ENCODE measurements at regions not wholly inside any gene's neighbourhood (a gene's known extent, or its start where the extent isn't known, plus 50 kb on each side); places are given as distances from the start of the nearest gene placed in this dataset.

DNA sequence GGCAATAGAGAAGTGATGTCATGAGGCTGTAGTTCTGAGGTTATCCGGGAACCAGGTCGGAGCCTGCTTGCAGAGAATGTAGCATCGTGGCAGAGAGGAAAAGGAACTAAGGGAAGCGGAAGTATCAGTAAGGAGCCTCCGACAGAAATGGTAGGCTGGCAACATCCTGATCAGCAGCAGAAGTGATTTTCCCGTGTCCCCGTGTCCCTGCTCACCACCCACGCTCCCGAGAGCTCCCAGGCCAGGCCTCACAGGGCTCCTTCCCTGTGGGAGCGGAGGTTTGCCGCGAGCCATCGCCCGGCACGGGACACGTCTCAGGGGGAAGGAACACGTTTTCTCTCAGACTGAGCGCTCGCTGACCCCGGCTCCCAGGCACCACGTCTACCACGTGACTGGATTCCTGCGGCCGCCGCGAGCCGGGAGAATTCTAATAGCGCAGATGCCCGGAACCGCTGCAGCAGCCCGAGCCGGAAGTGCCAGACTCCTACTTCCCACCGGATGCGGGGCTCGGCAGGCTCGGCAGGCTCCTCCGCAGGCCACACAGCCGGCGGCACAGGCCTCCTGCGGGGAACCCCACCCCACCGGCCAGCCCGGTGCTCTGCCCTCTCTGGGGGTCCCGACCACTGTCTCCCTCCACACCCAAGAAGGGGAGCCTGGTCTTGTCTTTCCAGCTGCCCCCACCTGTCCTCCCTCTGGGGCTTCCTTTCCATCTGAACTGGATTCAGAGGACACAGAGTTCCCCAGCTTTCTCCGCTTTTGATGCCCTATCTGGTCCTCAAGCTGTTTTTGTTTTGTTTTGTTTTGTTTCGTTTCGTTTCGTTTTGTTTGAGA is 99.3 kb downstream of the BDH1 start:
- no peaks in the 10 kb centered on the region; the same call in 2 of the 3 replicates for H3K9me3 ChIP-seq (replicated peaks; ENCODE audit: control insufficient read depth, insufficient read depth, low read length)
- no peaks in the 10 kb centered on the region for H3K36me3 ChIP-seq (ENCODE audit: control insufficient read depth in 2 of 2, insufficient read depth in 2 of 2, low read length in 1 of 2)
- H3K27ac ChIP-seq (ENCODE audit: control insufficient read depth, insufficient read depth): peak overlapping the region; percentile 58
- no peaks in the 10 kb centered on the region for H3K27me3 ChIP-seq (replicated peaks in 1 of 2; ENCODE audit: control insufficient read depth in 2 of 2, insufficient read depth in 2 of 2, low read length in 1 of 2)
- POLR2A ChIA-PET: interaction anchor here (0.5 kb wide), 1 partner anchor 157 kb away, joined by 3 read pairs; no protein-coding TSS in a partner anchor
- FAIRE-seq (no peak), ATAC-seq (peak; percentile 85), DNase-seq (ENCODE audit: low read depth, low spot score) (no peak)
- H3K4me2 ChIP-seq (ENCODE audit: control insufficient read depth, insufficient read depth): peak overlapping the region; percentile 57
- TSS peak; percentile 76 for BruUV-seq (replicated peaks)
- peak overlapping the region; percentile 90 for H2AFZ ChIP-seq (ENCODE audit: control insufficient read depth, low read depth, low read length)
- H3K79me2 ChIP-seq (ENCODE audit: control insufficient read depth, insufficient read depth, low read length): no peaks in the 10 kb centered on the region
- intact Hi-C loops (cut with micrococcal nuclease; ENCODE audit: unreplicated experiment): loop anchor here (2.0 to 10.0 kb wide), 3 partner anchors 46 to 199 kb away; partner anchors contain the start of gene DLG1
- in situ Hi-C loops (cut with MboI): no loop called here
- CTCF ChIA-PET: interaction anchor here (0.6 to 4.9 kb wide), 4 partner anchors 43 to 232 kb away, joined by 3 to 98 read pairs (median 4); no protein-coding TSS in a partner anchor
- WGBS (ENCODE audit: insufficient coverage, insufficient replicate concordance, low lambda C conversion rate, missing lambda C conversion rate): 3% methylated on average over 47 of the region's 47 CpGs
- H4K20me1 ChIP-seq (ENCODE audit: control insufficient read depth, insufficient read depth): no peaks in the 10 kb centered on the region
- H3K9ac ChIP-seq (ENCODE audit: control insufficient read depth, insufficient read depth, low read length): peak overlapping the region; percentile 93
- SMC1A ChIA-PET (ENCODE audit: uncharacterized antibody, unreplicated experiment): interaction anchor here (1.5 to 2.1 kb wide), 3 partner anchors 45 to 233 kb away, joined by 4 to 10 read pairs (median 9); no protein-coding TSS in a partner anchor
- H3K4me3 ChIP-seq: peak overlapping the region; percentile 82
- RAD21 ChIA-PET (ENCODE audit: unreplicated experiment): interaction anchor here (2.3 kb wide), 1 partner anchor 200 kb away, joined by 13 read pairs; no protein-coding TSS in a partner anchor
- no peaks in the 10 kb centered on the region for H3K4me1 ChIP-seq (ENCODE audit: control insufficient read depth, insufficient read depth, low read length)
- TF ChIP-seq, protein P1, sequence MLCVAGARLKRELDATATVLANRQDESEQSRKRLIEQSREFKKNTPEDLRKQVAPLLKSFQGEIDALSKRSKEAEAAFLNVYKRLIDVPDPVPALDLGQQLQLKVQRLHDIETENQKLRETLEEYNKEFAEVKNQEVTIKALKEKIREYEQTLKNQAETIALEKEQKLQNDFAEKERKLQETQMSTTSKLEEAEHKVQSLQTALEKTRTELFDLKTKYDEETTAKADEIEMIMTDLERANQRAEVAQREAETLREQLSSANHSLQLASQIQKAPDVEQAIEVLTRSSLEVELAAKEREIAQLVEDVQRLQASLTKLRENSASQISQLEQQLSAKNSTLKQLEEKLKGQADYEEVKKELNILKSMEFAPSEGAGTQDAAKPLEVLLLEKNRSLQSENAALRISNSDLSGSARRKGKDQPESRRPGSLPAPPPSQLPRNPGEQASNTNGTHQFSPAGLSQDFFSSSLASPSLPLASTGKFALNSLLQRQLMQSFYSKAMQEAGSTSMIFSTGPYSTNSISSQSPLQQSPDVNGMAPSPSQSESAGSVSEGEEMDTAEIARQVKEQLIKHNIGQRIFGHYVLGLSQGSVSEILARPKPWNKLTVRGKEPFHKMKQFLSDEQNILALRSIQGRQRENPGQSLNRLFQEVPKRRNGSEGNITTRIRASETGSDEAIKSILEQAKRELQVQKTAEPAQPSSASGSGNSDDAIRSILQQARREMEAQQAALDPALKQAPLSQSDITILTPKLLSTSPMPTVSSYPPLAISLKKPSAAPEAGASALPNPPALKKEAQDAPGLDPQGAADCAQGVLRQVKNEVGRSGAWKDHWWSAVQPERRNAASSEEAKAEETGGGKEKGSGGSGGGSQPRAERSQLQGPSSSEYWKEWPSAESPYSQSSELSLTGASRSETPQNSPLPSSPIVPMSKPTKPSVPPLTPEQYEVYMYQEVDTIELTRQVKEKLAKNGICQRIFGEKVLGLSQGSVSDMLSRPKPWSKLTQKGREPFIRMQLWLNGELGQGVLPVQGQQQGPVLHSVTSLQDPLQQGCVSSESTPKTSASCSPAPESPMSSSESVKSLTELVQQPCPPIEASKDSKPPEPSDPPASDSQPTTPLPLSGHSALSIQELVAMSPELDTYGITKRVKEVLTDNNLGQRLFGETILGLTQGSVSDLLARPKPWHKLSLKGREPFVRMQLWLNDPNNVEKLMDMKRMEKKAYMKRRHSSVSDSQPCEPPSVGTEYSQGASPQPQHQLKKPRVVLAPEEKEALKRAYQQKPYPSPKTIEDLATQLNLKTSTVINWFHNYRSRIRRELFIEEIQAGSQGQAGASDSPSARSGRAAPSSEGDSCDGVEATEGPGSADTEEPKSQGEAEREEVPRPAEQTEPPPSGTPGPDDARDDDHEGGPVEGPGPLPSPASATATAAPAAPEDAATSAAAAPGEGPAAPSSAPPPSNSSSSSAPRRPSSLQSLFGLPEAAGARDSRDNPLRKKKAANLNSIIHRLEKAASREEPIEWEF (IDR thresholded peaks at IDR 0.05; ENCODE audit: insufficient replicate concordance, low read depth, low read length): no peak
- TF ChIP-seq FOS (IDR thresholded peaks at IDR 0.05; ENCODE audit: borderline replicate concordance, extremely low read depth, insufficient read length) (no peak), IKZF1 (conservative IDR thresholded peaks at IDR 0.05) (peak; percentile 95), YY1 (IDR thresholded peaks at IDR 0.05; ENCODE audit: low read depth, low read length) (no peak), EGR1 (IDR thresholded peaks at IDR 0.05; ENCODE audit: borderline replicate concordance in 1 of 2, low read depth in 2 of 2, low read length in 2 of 2) (peak in 1 of 2 experiments; percentile 56; a peak in 1 of 3 replicates), TAF1 (IDR thresholded peaks at IDR 0.05; ENCODE audit: borderline replicate concordance, low read depth, low read length) (peak; percentile 50; the same call in 1 of the 2 replicates), POLR2AphosphoS5 (IDR thresholded peaks at IDR 0.05; ENCODE audit: low read length) (peak; percentile 51), SMAD5 (IDR thresholded peaks at IDR 0.05; ENCODE audit: low read depth) (peak; percentile 36; the same call in 1 of the 2 replicates), TBL1XR1 (IDR thresholded peaks at IDR 0.05; ENCODE audit: low read depth, low read length) (no peak), BHLHE40 (IDR thresholded peaks at IDR 0.05; ENCODE audit: borderline replicate concordance in 1 of 2, low read depth in 2 of 2, low read length in 1 of 2) (peak; percentile 64 to 90; a peak in 2 of 4 replicates), POU2F2 (IDR thresholded peaks at IDR 0.05; ENCODE audit: borderline replicate concordance, low read depth, low read length) (0 out of 3 replicates have a peak, but pooled peaks have one; percentile 7), NR2F1 (conservative IDR thresholded peaks at IDR 0.05) (peak; percentile 43), RAD51 (IDR thresholded peaks at IDR 0.05) (peak; percentile 75), MXI1 (IDR thresholded peaks at IDR 0.05; ENCODE audit: low read depth, low read length) (no peak), RFX5 (IDR thresholded peaks at IDR 0.05; ENCODE audit: low read depth, low read length) (no peak)
- TF ChIP-seq, protein P2, sequence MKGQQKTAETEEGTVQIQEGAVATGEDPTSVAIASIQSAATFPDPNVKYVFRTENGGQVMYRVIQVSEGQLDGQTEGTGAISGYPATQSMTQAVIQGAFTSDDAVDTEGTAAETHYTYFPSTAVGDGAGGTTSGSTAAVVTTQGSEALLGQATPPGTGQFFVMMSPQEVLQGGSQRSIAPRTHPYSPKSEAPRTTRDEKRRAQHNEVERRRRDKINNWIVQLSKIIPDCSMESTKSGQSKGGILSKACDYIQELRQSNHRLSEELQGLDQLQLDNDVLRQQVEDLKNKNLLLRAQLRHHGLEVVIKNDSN (IDR thresholded peaks at IDR 0.05; ENCODE audit: borderline replicate concordance, extremely low read length, insufficient read depth, low read depth, low read length): peak; percentile 73

Data from GM12878 (cell line).